ENCODE measurements at regions not wholly inside any gene's neighbourhood (a gene's known extent, or its start where the extent isn't known, plus 50 kb on each side); places are given as distances from the start of the nearest gene placed in this dataset.

DNA sequence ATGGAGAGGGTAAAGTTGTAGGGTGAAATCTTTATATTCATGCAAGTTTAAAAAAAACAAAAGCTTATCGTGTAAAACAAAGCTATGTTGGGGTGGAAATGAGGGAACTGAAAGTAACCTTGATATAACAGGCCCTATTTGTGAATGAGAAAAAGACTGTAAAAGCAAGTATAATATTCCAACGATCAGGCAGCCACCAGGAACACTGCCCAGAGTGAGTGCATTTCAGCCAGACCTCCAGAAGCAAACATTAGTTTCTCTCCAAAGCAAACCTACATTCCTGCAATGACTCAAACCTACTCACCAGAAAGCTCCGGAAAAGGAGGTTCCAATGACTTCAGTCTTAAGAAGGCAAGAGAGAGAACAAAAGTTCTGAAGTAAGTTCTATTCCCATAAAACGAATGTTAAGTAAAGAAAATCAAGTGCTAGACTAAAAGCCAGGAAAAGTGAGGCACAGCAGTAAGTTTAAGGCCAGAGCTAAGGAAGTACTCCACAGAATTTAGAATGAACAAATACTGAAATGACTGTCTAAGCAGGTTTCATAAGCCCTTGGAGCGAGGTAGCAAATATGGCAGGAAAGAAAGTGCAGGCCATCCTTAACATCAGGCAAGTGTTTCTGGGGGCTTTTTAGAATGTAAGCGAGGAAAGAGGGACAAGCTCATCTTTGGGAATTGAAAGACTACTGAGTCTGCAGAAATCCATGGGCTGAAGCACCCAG, 493.1 kb downstream of the XPNPEP1 start:
- no peaks in the 10 kb centered on the region for H3K9me3 ChIP-seq (ENCODE audit: control insufficient read depth in 1 of 2, low read length in 2 of 2)
- no peak overlapping the region for H3K27ac ChIP-seq (ENCODE audit: low read depth, low read length)
- no peaks in the 10 kb centered on the region for H3K27me3 ChIP-seq (ENCODE audit: insufficient read depth, low read length)
- CTCF ChIA-PET (ENCODE audit: partially characterized antibody): no interaction called here
- Mint-ChIP-seq H3K36me3 (no peaks in the 10 kb centered on the region), H3K4me1 (no peaks in the 10 kb centered on the region), H3K27ac (no peak overlapping the region), H3K4me3 (no peak overlapping the region), H3K9me3 (no peaks in the 10 kb centered on the region), H3K27me3 (no peaks in the 10 kb centered on the region)
- POLR2A ChIA-PET (ENCODE audit: partially characterized antibody): no interaction called here
- DNase-seq: no peak
- intact Hi-C loops (cut with micrococcal nuclease): no loop called here
- no peak overlapping the region for H3K4me3 ChIP-seq (ENCODE audit: low read length in 2 of 2)
- no peaks in the 10 kb centered on the region for H3K36me3 ChIP-seq (ENCODE audit: insufficient read depth, low read length)
- H3K4me1 ChIP-seq (ENCODE audit: insufficient read depth, low read length): no peaks in the 10 kb centered on the region

DNA sequence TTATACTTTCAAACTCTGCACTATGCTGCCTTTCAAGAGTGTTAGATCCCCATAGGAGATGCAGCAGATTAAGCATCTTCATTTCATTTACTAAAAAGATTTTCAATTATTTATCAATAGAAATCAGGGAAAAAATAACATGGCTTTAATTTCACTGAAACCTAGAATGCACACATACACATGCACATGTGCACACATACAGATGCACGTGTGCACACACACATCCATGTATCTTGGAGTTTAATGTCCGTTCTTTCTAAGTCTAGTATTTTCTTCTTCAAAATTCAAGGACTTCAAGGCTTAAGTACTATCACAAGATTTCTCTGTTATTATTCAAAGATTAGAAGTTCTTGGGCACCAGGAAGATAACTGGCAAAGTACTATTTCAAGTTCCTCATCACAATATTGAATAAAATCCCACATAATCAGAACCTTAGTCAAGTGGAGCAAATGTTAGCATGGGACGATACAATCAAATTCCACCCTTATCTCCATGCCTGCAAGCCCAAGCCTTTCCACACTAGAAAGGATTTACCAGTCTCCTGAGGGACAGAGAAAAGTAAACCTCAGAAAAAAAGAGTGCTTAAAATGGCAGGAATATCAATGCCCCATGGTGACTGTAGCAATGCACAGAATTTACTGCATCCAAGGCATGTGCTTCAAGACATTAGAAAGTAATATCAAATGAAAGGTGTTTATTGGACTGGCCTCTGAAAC, 494.4 kb downstream of the XPNPEP1 start:
- Mint-ChIP-seq H3K27me3 (no peaks in the 10 kb centered on the region), H3K27ac (no peak overlapping the region), H3K4me1 (no peaks in the 10 kb centered on the region), H3K4me3 (no peak overlapping the region), H3K36me3 (no peaks in the 10 kb centered on the region), H3K9me3 (no peaks in the 10 kb centered on the region)
- POLR2A ChIA-PET (ENCODE audit: partially characterized antibody): no interaction called here
- Histone ChIP-seq H3K4me3 (ENCODE audit: low read length in 2 of 2) (no peak overlapping the region), H3K36me3 (ENCODE audit: insufficient read depth, low read length) (no peaks in the 10 kb centered on the region), H3K4me1 (ENCODE audit: insufficient read depth, low read length) (no peaks in the 10 kb centered on the region), H3K9me3 (ENCODE audit: control insufficient read depth in 1 of 2, low read length in 2 of 2) (no peaks in the 10 kb centered on the region), H3K27me3 (ENCODE audit: insufficient read depth, low read length) (no peaks in the 10 kb centered on the region), H3K27ac (ENCODE audit: low read depth, low read length) (no peak overlapping the region)
- no peak for DNase-seq
- CTCF ChIA-PET (ENCODE audit: partially characterized antibody): no interaction called here
- intact Hi-C loops (cut with micrococcal nuclease): no loop called here

DNA sequence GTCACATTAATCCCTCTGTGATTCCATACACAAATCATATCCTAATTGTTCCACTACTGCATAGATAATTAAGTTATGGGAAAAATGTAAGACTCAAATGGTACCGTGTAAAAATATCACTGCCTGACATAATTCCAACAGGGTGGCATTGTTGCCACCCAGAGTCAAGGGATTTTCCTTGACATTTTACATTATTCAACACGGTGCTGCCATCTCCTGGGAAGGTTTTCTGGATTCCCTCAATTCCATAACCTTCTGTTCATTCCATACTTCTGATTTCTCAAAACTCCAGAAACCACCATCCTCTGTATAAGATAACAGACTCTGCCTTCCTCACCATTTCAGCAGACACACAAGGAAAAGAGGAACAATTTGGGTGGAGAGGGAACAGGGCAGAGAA, 495.9 kb downstream of the XPNPEP1 start:
- no peak overlapping the region for H3K27ac ChIP-seq (ENCODE audit: low read depth, low read length)
- no peaks in the 10 kb centered on the region for H3K9me3 Mint-ChIP-seq
- H3K36me3 ChIP-seq (ENCODE audit: insufficient read depth, low read length): no peaks in the 10 kb centered on the region
- H3K4me3 ChIP-seq (ENCODE audit: low read length in 2 of 2): no peak overlapping the region
- no peaks in the 10 kb centered on the region for H3K4me1 Mint-ChIP-seq
- ChIA-PET POLR2A (ENCODE audit: partially characterized antibody) (no interaction called here), CTCF (ENCODE audit: partially characterized antibody) (no interaction called here)
- H3K36me3 Mint-ChIP-seq: no peaks in the 10 kb centered on the region
- no peak overlapping the region for H3K27ac Mint-ChIP-seq
- H3K9me3 ChIP-seq (ENCODE audit: control insufficient read depth in 1 of 2, low read length in 2 of 2): no peaks in the 10 kb centered on the region
- H3K27me3 ChIP-seq (ENCODE audit: insufficient read depth, low read length): no peaks in the 10 kb centered on the region
- no peaks in the 10 kb centered on the region for H3K27me3 Mint-ChIP-seq
- intact Hi-C loops (cut with micrococcal nuclease): no loop called here
- DNase-seq: no peak
- H3K4me1 ChIP-seq (ENCODE audit: insufficient read depth, low read length): no peaks in the 10 kb centered on the region
- no peak overlapping the region for H3K4me3 Mint-ChIP-seq

DNA sequence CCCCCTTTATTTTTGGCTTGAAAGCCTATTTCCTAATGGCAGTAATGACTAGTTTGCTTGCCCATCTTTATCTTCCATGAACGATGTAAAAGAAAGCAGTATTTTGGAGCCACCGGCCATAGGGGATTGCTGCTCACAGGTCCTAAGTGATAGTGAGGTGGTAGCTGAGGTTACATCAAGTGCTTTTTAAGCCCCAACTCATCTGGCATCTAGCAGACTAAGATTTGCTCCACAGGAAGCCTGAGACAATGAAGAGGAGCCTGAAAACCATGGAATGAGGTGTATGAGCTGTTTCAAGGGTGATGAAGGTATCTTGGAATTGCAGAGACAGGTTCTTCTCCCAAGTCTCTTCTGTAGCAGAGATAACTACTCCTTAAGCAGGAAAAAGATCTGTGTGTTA, 496.3 kb downstream of the XPNPEP1 start:
- Histone ChIP-seq H3K27ac (ENCODE audit: low read depth, low read length) (no peak overlapping the region), H3K4me1 (ENCODE audit: insufficient read depth, low read length) (no peaks in the 10 kb centered on the region), H3K4me3 (ENCODE audit: low read length in 2 of 2) (no peak overlapping the region), H3K27me3 (ENCODE audit: insufficient read depth, low read length) (no peaks in the 10 kb centered on the region), H3K9me3 (ENCODE audit: control insufficient read depth in 1 of 2, low read length in 2 of 2) (no peaks in the 10 kb centered on the region), H3K36me3 (ENCODE audit: insufficient read depth, low read length) (no peaks in the 10 kb centered on the region)
- DNase-seq: no peak
- Mint-ChIP-seq H3K4me3 (no peak overlapping the region), H3K9me3 (no peaks in the 10 kb centered on the region), H3K27me3 (no peaks in the 10 kb centered on the region), H3K27ac (no peak overlapping the region), H3K4me1 (no peaks in the 10 kb centered on the region), H3K36me3 (no peaks in the 10 kb centered on the region)
- ChIA-PET POLR2A (ENCODE audit: partially characterized antibody) (no interaction called here), CTCF (ENCODE audit: partially characterized antibody) (no interaction called here)
- intact Hi-C loops (cut with micrococcal nuclease): no loop called here

DNA sequence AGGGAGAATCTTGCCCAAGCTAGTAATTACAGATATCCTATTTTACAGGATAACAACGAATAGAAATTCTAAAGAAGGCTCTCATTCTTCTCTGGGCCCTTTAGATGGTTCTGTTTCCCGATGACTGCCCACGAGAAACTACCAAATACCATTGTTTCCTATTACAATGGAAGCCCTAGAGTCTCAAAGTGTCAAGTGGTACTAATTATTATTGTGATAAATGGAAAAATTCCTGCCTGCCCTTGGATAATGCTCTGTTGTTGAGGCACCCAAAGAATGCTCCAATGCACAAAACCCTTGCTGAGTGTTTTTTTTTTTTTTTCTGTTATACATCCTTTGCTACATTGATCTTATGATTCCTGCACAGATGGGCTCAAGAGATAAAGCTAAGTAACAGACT, 504.5 kb downstream of the XPNPEP1 start:
- H3K27me3 ChIP-seq (ENCODE audit: insufficient read depth, low read length): no peaks in the 10 kb centered on the region
- Mint-ChIP-seq H3K4me3 (no peak overlapping the region), H3K27ac (no peak overlapping the region), H3K9me3 (peaks cover 0 to 5% (median 0%) of the 10 kb centered on the region in 8 donors), H3K4me1 (no peaks in the 10 kb centered on the region), H3K27me3 (no peaks in the 10 kb centered on the region), H3K36me3 (no peaks in the 10 kb centered on the region)
- DNase-seq: no peak
- no peaks in the 10 kb centered on the region for H3K9me3 ChIP-seq (ENCODE audit: control insufficient read depth in 1 of 2, low read length in 2 of 2)
- H3K36me3 ChIP-seq (ENCODE audit: insufficient read depth, low read length): no peaks in the 10 kb centered on the region
- ChIA-PET POLR2A (ENCODE audit: partially characterized antibody) (no interaction called here), CTCF (ENCODE audit: partially characterized antibody) (no interaction called here)
- H3K4me3 ChIP-seq (ENCODE audit: low read length in 2 of 2): no peak overlapping the region
- intact Hi-C loops (cut with micrococcal nuclease): no loop called here
- H3K4me1 ChIP-seq (ENCODE audit: insufficient read depth, low read length): no peaks in the 10 kb centered on the region
- H3K27ac ChIP-seq (ENCODE audit: low read depth, low read length): no peak overlapping the region

DNA sequence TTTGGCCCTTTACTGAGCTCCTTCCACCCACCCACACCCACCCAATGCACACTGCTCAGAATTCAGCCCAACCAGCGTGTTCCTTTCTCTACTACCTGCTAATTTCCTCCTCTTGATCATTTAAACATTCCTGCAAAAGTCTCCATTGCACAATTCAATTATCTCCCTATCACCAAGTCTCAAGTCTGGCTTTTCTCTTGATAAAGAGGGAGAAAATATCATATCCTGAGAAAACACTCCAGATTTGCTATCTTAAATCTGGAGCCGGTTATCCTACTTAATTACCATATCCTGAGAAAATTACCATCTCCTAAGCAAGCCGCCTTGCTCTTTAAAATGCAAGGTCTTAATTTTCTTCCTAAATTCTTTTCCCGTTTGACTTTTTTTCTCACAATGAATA, 505.5 kb downstream of the XPNPEP1 start:
- ChIA-PET POLR2A (ENCODE audit: partially characterized antibody) (no interaction called here), CTCF (ENCODE audit: partially characterized antibody) (no interaction called here)
- Mint-ChIP-seq H3K27ac (no peak overlapping the region), H3K4me1 (no peaks in the 10 kb centered on the region), H3K36me3 (no peaks in the 10 kb centered on the region), H3K27me3 (no peaks in the 10 kb centered on the region), H3K9me3 (peaks cover 0 to 5% (median 0%) of the 10 kb centered on the region in 8 donors), H3K4me3 (no peak overlapping the region)
- H3K27me3 ChIP-seq (ENCODE audit: insufficient read depth, low read length): no peaks in the 10 kb centered on the region
- no peak overlapping the region for H3K4me3 ChIP-seq (ENCODE audit: low read length in 2 of 2)
- H3K36me3 ChIP-seq (ENCODE audit: insufficient read depth, low read length): no peaks in the 10 kb centered on the region
- no peaks in the 10 kb centered on the region for H3K4me1 ChIP-seq (ENCODE audit: insufficient read depth, low read length)
- intact Hi-C loops (cut with micrococcal nuclease): no loop called here
- no peak for DNase-seq
- no peaks in the 10 kb centered on the region for H3K9me3 ChIP-seq (ENCODE audit: control insufficient read depth in 1 of 2, low read length in 2 of 2)
- no peak overlapping the region for H3K27ac ChIP-seq (ENCODE audit: low read depth, low read length)

DNA sequence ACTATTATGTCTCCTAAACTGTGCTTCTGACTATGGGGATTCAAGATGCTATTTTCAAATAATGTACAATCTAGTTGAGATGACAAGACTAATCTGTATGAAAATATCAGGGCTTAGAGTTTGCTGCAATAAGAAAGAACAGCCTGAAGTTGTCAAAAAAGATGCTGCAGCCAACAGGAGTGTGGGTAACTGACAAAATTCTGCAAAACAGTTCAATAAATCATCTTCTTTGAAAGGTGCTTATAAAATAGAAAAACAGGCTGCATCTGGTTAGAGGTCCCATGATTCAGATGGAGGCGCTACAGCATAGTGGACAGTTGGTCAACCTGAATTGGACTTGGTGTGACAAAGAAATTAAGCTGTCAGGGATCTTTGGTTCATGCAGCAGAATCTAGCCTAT, 511.0 kb downstream of the XPNPEP1 start:
- ChIA-PET CTCF (ENCODE audit: partially characterized antibody) (no interaction called here), POLR2A (ENCODE audit: partially characterized antibody) (no interaction called here)
- Mint-ChIP-seq H3K9me3 (peaks cover 0 to 5% (median 1%) of the 10 kb centered on the region in 8 donors), H3K4me3 (no peak overlapping the region), H3K36me3 (no peaks in the 10 kb centered on the region), H3K27me3 (no peaks in the 10 kb centered on the region), H3K4me1 (no peaks in the 10 kb centered on the region), H3K27ac (no peak overlapping the region)
- Histone ChIP-seq H3K9me3 (ENCODE audit: control insufficient read depth in 1 of 2, low read length in 2 of 2) (no peaks in the 10 kb centered on the region), H3K36me3 (ENCODE audit: insufficient read depth, low read length) (no peaks in the 10 kb centered on the region), H3K4me3 (ENCODE audit: low read length in 2 of 2) (no peak overlapping the region), H3K27me3 (ENCODE audit: insufficient read depth, low read length) (no peaks in the 10 kb centered on the region), H3K4me1 (ENCODE audit: insufficient read depth, low read length) (no peaks in the 10 kb centered on the region), H3K27ac (ENCODE audit: low read depth, low read length) (no peak overlapping the region)
- intact Hi-C loops (cut with micrococcal nuclease): no loop called here
- DNase-seq: no peak
